Omental fat pad (tissue), 3 donors: ENCODE measurements at regions not wholly inside any gene's neighbourhood (a gene's known extent, or its start where the extent isn't known, plus 50 kb on each side); places are given as distances from the start of the nearest gene placed in this dataset.
"Not testable (repeated sequence)": the region's sequence is repeated elsewhere in the genome, so short reads cannot be mapped to it uniquely, and the experiment has no call there.

Experiments used
- ATAC-seq: fragments of 150-250 bp; one replicate; pipeline ENCODE4 v1.9.1; 2016; ENCODE audit warnings: mild to moderate bottlenecking, moderate library complexity; ENCODE audit not compliant: low FRiP score
- DNase-seq: peaks from one replicate; pipeline ENCODE4 v3.0.0-alpha.2; 2019; ENCODE audit warnings: low spot score
- TF ChIP-seq, protein P1 (sequence below), 3 donors: fragments of 450-650 bp; IDR thresholded peaks; one replicate each; pipeline ENCODE4 v1.5.1; 2016 to 2017; ENCODE audit warnings: antibody characterized with exemption in 3 of 3, mild to moderate bottlenecking in 3 of 3, moderate library complexity in 2 of 3

DNA sequence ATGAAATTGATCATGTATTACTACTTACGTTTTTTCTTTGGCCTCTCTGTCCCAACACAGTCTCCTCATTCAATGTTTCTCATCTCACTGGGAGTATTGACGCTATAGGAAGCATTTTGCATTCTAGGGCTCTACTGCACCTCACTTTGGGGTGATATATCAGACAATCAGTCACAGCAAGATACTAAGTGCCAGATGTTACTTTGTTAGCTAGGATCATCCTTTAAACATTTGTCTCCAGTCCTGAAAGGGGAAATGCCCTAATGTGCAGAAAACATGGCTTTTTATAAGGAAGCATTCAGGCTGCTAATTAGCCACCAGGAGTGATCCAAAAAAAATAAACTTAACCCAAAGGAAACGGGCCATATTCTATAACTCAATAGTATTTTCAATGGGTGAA is 409.1 kb downstream of the RWDD3 start:
- TF ChIP-seq, protein P1, sequence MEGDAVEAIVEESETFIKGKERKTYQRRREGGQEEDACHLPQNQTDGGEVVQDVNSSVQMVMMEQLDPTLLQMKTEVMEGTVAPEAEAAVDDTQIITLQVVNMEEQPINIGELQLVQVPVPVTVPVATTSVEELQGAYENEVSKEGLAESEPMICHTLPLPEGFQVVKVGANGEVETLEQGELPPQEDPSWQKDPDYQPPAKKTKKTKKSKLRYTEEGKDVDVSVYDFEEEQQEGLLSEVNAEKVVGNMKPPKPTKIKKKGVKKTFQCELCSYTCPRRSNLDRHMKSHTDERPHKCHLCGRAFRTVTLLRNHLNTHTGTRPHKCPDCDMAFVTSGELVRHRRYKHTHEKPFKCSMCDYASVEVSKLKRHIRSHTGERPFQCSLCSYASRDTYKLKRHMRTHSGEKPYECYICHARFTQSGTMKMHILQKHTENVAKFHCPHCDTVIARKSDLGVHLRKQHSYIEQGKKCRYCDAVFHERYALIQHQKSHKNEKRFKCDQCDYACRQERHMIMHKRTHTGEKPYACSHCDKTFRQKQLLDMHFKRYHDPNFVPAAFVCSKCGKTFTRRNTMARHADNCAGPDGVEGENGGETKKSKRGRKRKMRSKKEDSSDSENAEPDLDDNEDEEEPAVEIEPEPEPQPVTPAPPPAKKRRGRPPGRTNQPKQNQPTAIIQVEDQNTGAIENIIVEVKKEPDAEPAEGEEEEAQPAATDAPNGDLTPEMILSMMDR (IDR thresholded peaks at IDR 0.05), result no peak
- ATAC-seq (no peak), DNase-seq (no peak)

GRCh38 chr1:95645126-95645525 is 411.1 kb downstream of the RWDD3 start:
- not testable (repeated sequence) for ATAC-seq, DNase-seq

DNA sequence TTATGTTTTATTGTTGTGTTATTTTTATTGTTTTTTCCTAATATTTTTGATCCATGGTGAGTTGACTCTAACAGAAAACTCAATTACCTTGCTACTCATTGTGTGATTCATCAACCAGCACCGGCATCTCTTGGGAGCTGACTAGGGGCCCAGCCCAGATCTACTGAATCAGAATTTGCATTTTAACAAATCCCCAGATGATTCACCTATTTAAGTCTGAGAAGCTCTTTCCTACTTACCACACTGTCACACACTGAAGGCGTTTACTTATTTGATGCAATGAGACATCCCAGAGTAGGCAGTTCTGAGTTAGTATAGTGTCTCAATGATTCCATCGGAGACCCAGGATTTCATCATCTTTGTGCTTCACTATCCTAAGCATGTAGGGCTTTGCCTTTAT is 416.6 kb downstream of the RWDD3 start:
- TF ChIP-seq, protein P1 (IDR thresholded peaks at IDR 0.05), result no peak
- no peak for DNase-seq
- ATAC-seq, result no peak

GRCh38 chr1:95652423-95652965 is 418.5 kb downstream of the RWDD3 start:
- ATAC-seq (no peak), DNase-seq (no peak)
- TF ChIP-seq, protein P1 (IDR thresholded peaks at IDR 0.05), result no peak

- TF ChIP-seq, protein P1 (IDR thresholded peaks at IDR 0.05), result no peak
- ATAC-seq (no peak), DNase-seq (no peak)
Observed at GRCh38 chr1:95653618-95654017, 419.6 kb downstream of the RWDD3 start.

GRCh38 chr1:95655321-95656020 is 421.5 kb downstream of the RWDD3 start:
- TF ChIP-seq, protein P1 (IDR thresholded peaks at IDR 0.05), result no peak
- ATAC-seq, result no peak
- no peak for DNase-seq

DNA sequence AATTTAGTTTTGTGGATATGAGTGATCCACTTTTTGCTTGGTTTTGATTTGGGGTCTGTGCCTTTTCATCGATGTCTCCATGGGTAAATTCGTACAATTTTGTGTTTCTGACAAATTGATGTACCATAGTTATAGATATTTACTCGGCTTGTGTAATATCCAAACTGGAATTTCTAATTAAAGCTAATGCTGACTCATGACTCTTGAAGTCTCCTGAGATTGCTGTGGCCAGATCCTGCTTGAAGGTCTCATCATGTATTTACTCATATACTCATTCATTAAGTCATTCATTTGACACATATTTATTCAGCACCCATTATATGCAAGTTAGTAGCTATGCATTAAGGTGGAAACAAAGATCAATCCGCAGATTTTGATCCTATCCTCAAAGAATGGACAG is 423.2 kb downstream of the RWDD3 start:
- ATAC-seq (no peak), DNase-seq (no peak)
- TF ChIP-seq, protein P1 (IDR thresholded peaks at IDR 0.05), result no peak
